ENCODE measurements at regions not wholly inside any gene's neighbourhood (a gene's known extent, or its start where the extent isn't known, plus 50 kb on each side); places are given as distances from the start of the nearest gene placed in this dataset.

DNA sequence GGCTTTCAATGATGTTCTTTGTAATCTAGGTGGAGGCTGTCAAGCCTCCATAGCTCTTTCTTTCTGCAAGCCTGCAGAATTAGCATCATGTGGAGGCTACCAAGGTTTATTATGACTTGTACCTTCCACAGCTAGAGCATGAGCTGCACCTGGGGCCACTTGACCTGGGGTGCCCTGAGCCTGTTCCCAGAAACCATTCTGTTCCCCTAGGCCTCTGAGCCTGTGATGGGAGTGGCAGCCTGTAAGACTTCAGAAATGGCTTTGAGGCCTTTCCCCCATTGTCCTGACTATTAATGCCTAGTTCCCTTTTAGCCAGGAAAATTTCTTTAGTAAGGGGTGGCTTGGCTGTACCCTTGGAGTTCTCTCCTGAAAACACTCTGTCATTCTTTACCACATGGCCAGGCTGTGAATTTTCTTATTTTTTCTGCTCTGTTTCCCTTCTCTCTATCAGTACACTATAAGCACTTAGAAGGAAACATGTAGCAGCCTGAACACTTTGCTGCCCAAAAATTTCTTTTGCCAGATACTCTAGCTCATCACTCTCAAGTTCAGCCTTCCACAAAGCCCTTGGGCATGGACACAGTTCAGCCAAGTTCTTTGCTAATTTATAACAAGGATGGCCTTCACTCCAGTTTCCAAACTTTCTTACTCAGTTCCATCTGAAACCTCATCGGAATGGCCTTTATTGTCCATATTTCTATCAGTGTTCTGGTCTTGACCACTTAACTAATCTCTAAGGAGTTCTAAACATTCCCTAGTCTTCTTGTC is 61.4 kb upstream of the NR3C1 start:
- no peak for DNase-seq (ENCODE audit: low spot score)

DNA sequence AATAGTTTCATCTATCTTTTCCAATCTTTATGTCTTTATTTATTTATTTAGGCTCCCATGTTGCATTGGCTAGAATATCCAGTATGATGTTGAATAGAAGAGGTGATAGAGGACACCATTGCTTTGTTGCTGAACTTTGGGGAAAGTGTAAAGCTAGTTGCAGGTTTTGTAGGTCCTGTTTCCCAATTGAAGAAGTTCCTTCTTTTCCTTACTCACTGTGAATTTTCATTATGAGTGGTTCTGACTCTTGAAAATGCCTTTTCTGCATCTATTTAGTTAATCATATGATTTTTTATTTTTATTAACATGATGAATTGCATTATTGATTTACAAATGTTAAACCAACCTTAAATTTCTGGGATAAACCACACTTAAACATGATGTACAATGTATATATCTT is 58.9 kb upstream of the NR3C1 start:
- no peak for DNase-seq (ENCODE audit: low spot score)

- no peak for DNase-seq (ENCODE audit: low spot score)
These were observed 55.9 kb upstream of the NR3C1 start for GRCh38 chr5:143459433-143459832.

GRCh38 chr5:143456952-143457547 is 53.6 kb upstream of the NR3C1 start:
- DNase-seq (ENCODE audit: low spot score): no peak

DNA sequence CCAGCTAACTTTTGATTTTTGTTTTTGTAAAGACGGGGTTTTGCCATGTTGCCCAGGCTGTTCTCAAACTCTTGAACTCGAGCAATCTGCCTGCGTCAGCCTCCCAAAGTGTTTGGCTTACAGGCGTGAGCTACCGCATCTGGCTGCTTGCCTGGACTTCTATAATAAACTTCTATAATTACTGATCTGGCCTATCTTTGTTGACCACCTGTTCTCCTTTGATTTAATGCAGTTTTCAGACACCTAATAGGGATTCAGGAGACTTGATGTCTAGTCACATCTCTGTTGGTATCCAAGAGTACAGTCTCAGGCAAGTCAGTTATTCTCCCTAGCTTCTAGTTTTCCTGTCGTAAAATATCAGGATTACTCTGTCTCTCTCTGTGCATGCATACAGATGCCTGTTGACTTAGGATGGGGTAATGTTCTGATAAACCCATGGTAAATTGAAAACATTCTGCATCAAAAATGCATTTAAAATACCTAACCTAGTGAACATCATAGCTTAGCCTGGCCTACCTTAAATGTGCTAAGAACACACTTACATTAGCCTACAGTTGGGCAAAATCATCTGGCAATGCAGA is 51.5 kb upstream of the NR3C1 start:
- no peak for DNase-seq (ENCODE audit: low spot score)

GRCh38 chr5:143453720-143454119 is 50.2 kb upstream of the NR3C1 start:
- DNase-seq (ENCODE audit: low spot score): no peak
